ENCODE measurements at regions not wholly inside any gene's neighbourhood (a gene's known extent, or its start where the extent isn't known, plus 50 kb on each side); places are given as distances from the start of the nearest gene placed in this dataset.
A peak's percentile ranks its signal among the peaks of the same experiment; 100 is the strongest.

DNA sequence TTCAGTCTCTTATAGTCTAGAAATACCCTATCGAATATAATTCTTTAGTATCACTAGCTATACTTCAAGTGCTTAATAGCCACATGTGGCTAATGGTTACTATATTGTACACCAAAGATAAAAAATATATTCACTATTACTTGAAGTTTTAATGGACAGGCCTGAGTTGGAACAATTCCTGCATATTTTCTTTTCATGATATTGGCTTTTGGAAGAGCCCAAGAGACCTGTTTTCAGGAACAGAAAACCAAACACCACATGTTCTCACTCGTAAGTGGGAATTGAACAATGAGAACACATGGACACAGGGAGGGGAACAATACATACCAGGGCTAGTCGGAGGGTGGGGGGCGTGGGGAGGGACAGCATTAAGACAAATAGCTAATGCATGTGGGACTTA lies 334.4 kb upstream of the TRIB2 start:
- H3K9me3 ChIP-seq, result no peaks in the 10 kb centered on the region
- ATAC-seq (no peak), DNase-seq (no peak)
- intact Hi-C loops (cut with DNase I), result no loop called here
- no peak overlapping the region for H3K4me3 ChIP-seq
- no peaks in the 10 kb centered on the region for H3K4me1 ChIP-seq
- no peak overlapping the region for H3K27ac ChIP-seq
- no peaks in the 10 kb centered on the region for H3K27me3 ChIP-seq
- TF ChIP-seq, protein P1, sequence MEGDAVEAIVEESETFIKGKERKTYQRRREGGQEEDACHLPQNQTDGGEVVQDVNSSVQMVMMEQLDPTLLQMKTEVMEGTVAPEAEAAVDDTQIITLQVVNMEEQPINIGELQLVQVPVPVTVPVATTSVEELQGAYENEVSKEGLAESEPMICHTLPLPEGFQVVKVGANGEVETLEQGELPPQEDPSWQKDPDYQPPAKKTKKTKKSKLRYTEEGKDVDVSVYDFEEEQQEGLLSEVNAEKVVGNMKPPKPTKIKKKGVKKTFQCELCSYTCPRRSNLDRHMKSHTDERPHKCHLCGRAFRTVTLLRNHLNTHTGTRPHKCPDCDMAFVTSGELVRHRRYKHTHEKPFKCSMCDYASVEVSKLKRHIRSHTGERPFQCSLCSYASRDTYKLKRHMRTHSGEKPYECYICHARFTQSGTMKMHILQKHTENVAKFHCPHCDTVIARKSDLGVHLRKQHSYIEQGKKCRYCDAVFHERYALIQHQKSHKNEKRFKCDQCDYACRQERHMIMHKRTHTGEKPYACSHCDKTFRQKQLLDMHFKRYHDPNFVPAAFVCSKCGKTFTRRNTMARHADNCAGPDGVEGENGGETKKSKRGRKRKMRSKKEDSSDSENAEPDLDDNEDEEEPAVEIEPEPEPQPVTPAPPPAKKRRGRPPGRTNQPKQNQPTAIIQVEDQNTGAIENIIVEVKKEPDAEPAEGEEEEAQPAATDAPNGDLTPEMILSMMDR (IDR thresholded peaks at IDR 0.05), result no peak
- H3K36me3 ChIP-seq, result no peaks in the 10 kb centered on the region

DNA sequence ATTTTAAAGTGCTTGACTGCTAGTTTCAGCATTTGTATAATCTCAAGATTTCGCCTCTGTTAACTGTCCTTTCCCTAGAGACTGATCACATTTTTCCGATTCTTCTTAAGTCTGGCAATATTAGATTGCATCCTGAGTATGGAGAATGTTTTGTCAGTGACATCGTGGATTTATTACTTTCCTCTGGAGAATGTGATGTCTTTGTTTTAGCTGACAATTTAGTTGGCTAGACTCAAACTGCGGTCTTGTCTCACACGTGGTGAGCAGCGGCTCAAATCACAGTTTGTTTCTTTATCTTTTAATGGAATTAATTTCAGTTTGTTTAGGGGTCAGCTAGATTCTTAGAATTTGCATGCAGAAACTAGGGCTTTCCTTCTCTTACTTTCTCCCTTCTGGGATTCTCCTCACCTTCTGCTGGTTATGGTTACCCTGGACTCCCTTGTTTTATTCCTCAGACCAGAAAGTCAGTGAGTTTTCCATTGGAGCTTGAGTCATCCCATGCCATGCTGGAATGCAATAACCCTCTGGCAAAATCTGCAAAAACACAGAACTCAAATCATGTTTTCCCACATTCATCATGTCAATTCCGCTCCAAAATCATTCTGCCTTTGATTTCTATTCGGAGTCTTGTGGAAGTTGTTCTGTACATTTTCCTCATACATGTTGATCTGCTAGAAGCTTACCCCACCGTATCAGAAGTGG lies 327.2 kb upstream of the TRIB2 start:
- no peaks in the 10 kb centered on the region for H3K36me3 ChIP-seq
- no peaks in the 10 kb centered on the region for H3K27me3 ChIP-seq
- no peak for ATAC-seq
- no peak overlapping the region for H3K27ac ChIP-seq
- no peak for DNase-seq
- intact Hi-C loops (cut with DNase I), result no loop called here
- no peaks in the 10 kb centered on the region for H3K4me1 ChIP-seq
- no peaks in the 10 kb centered on the region for H3K9me3 ChIP-seq
- TF ChIP-seq, protein P1 (IDR thresholded peaks at IDR 0.05), result no peak
- no peak overlapping the region for H3K4me3 ChIP-seq

DNA sequence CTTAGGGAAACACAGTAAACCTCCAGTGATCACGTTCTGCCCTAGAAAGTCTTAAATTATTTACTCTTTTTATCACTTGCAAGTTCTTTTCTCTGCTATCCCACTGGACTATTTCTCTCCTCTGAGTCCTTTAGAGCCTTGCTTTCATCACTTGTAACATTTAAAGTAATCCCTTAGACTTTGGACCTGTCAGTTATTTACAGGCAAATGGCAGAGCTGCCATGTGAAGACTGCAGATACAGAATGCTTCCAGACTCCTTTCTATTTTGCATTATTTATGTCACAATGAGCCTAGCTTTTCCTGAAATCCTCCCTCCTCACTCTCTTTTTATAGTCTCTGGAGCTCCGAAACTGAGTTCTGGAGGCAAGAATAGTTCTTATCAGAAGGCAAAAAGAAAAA lies 325.6 kb upstream of the TRIB2 start:
- intact Hi-C loops (cut with DNase I), result no loop called here
- Histone ChIP-seq H3K27ac (no peak overlapping the region), H3K9me3 (no peaks in the 10 kb centered on the region), H3K36me3 (no peaks in the 10 kb centered on the region), H3K27me3 (no peaks in the 10 kb centered on the region), H3K4me3 (no peak overlapping the region), H3K4me1 (no peaks in the 10 kb centered on the region)
- TF ChIP-seq, protein P1 (IDR thresholded peaks at IDR 0.05), result no peak
- ATAC-seq (no peak), DNase-seq (no peak)

DNA sequence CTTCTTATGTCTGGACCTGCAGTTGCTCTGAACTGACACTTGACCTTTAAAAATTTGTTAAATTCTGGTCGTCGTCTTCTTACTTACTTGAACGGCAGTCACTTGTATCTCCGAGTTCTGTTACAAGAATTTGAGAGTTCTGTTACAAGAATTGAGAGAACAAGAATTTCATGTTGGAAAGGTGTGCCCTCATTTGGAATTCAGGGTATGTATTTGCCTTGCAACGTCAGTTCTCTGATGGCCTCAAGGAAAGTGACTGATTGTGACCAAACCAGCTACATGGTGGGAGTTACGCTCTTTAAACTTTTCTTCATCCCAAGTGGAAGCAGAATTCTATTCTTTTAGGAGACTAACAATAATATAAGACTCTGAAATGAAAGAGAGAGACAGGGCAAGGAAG lies 320.0 kb upstream of the TRIB2 start:
- Histone ChIP-seq H3K9me3 (no peaks in the 10 kb centered on the region), H3K27me3 (no peaks in the 10 kb centered on the region), H3K4me1 (no peaks in the 10 kb centered on the region), H3K27ac (no peak overlapping the region), H3K4me3 (no peak overlapping the region), H3K36me3 (no peaks in the 10 kb centered on the region)
- ATAC-seq (peak; percentile 52), DNase-seq (no peak)
- TF ChIP-seq, protein P1 (IDR thresholded peaks at IDR 0.05), result no peak
- intact Hi-C loops (cut with DNase I), result no loop called here

DNA sequence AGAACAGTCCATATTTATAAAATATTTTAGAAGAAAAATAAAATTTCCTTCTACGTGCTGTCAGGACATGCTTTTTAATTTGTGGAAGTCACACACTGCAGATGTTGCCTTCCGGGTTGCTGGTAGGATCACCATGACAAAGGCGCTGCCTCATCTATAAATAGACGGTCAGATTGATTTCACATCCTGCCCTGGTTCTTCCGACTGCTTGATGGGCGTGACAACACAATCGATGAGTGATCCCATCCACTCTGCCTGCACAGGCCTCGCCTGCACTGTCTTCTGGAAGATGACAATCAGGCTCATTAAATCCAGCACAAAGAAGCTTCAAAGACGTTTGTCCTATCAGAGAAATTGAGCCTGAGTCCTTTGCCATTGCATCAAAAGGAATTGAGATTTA lies 318.9 kb upstream of the TRIB2 start:
- intact Hi-C loops (cut with DNase I), result no loop called here
- Histone ChIP-seq H3K9me3 (no peaks in the 10 kb centered on the region), H3K4me3 (no peak overlapping the region), H3K27me3 (no peaks in the 10 kb centered on the region), H3K4me1 (no peaks in the 10 kb centered on the region), H3K27ac (no peak overlapping the region), H3K36me3 (no peaks in the 10 kb centered on the region)
- peak; percentile 37 for ATAC-seq
- no peak for DNase-seq
- TF ChIP-seq, protein P1 (IDR thresholded peaks at IDR 0.05), result no peak

DNA sequence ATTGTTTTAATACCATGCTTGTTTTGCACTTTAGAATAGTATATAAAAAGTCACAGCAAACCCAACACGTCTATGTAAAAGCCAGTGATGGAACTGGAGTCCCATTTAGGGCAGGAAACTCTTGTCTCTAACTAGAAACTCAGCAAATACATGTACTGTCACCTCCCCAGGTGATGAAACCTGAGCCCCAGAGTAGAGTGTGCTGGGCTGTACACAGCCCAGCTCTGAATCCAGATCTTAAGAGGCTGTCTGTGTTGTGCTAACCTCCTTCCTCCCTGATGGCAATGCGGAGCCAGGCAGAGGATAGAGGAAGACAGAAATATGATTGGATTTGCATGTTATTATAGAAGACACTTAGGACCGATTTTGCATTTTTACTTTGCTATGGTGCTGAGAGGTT lies 317.5 kb upstream of the TRIB2 start:
- ATAC-seq (peak; percentile 23), DNase-seq (no peak)
- no peaks in the 10 kb centered on the region for H3K27me3 ChIP-seq
- TF ChIP-seq, protein P1 (IDR thresholded peaks at IDR 0.05), result no peak
- H3K9me3 ChIP-seq, result no peaks in the 10 kb centered on the region
- intact Hi-C loops (cut with DNase I), result no loop called here
- H3K4me3 ChIP-seq, result no peak overlapping the region
- no peaks in the 10 kb centered on the region for H3K36me3 ChIP-seq
- H3K4me1 ChIP-seq, result no peaks in the 10 kb centered on the region
- H3K27ac ChIP-seq, result no peak overlapping the region
